OCI-LY1 (cell line): ENCODE measurements at regions not wholly inside any gene's neighbourhood (a gene's known extent, or its start where the extent isn't known, plus 50 kb on each side); places are given as distances from the start of the nearest gene placed in this dataset.

Source experiments
- H2AFZ ChIP-seq: fragments of 200-600 bp; sonication (generic), shearing (Covaris generic); 2 replicates; pipeline ENCODE4 v1.6.0; 2014; ENCODE audit warnings: antibody characterized with exemption, mild to moderate bottlenecking, low read length
- H3F3A ChIP-seq: fragments of 200-600 bp; sonication (generic), shearing (Covaris generic); 2 replicates; pipeline ENCODE4 v1.6.0; 2014; ENCODE audit warnings: mild to moderate bottlenecking, antibody characterized with exemption, low read length, moderate library complexity; ENCODE audit not compliant: insufficient read depth
- H3K27ac ChIP-seq: fragments of 200-600 bp; sonication (generic); 2 replicates; pipeline ENCODE4 v1.5.1; 2014; ENCODE audit warnings: low read length, mixed run types, mild to moderate bottlenecking, low read depth; ENCODE audit not compliant: poor library complexity, severe bottlenecking
- H3K27me3 ChIP-seq: fragments of 200-600 bp; sonication (generic); 2 replicates; pipeline ENCODE4 v1.6.0; 2014; ENCODE audit warnings: antibody characterized with exemption, mild to moderate bottlenecking, low read length, moderate library complexity; ENCODE audit not compliant: insufficient read depth
- H3K36me3 ChIP-seq: fragments of 200-600 bp; sonication (generic); 2 replicates; pipeline ENCODE4 v1.6.1; 2014; ENCODE audit warnings: mild to moderate bottlenecking, antibody characterized with exemption, low read length, moderate library complexity, mixed read lengths; ENCODE audit not compliant: insufficient read depth
- H3K4me1 ChIP-seq: fragments of 200-600 bp; sonication (generic); 2 replicates; pipeline ENCODE4 v1.5.1; 2014; ENCODE audit warnings: mild to moderate bottlenecking, low read length, moderate library complexity; ENCODE audit not compliant: insufficient read depth, severe bottlenecking
- H3K4me2 ChIP-seq: fragments of 200-600 bp; sonication (generic), shearing (Covaris generic); 2 replicates; pipeline ENCODE4 v1.6.1; 2014; ENCODE audit warnings: low read length
- H3K4me3 ChIP-seq: fragments of 200-600 bp; sonication (generic); 2 replicates; pipeline ENCODE4 v1.5.1; 2014; ENCODE audit warnings: low read length, low read depth, mild to moderate bottlenecking, mixed read lengths; ENCODE audit not compliant: poor library complexity, severe bottlenecking
- H3K79me2 ChIP-seq: fragments of 200-600 bp; shearing (Covaris generic); 2 replicates; pipeline ENCODE4 v1.6.1; 2016; ENCODE audit warnings: mixed run types, low read length, mixed read lengths; ENCODE audit not compliant: insufficient read depth
- H3K9ac ChIP-seq: fragments of 200-600 bp; sonication (generic), shearing (Covaris generic); 2 replicates; pipeline ENCODE4 v1.6.1; 2014; ENCODE audit warnings: mild to moderate bottlenecking, low read length, mixed read lengths
- H3K9me2 ChIP-seq: fragments of 200-600 bp; sonication (generic), shearing (Covaris generic); 2 replicates; pipeline ENCODE4 v1.6.1; 2014; ENCODE audit warnings: low read depth, mild to moderate bottlenecking, low read length, mixed read lengths
- H3K9me3 ChIP-seq: fragments of 200-600 bp; shearing (Covaris generic); 2 replicates; pipeline ENCODE4 v1.6.1; 2014; ENCODE audit warnings: low read length, mixed read lengths
- H4K20me1 ChIP-seq: fragments of 200-600 bp; sonication (generic), shearing (Covaris generic); 2 replicates; pipeline ENCODE4 v1.6.0; 2016; ENCODE audit warnings: mild to moderate bottlenecking, low read length; ENCODE audit not compliant: insufficient read depth
- EZH2 ChIP-seq: fragments of 200-600 bp; sonication (generic), shearing (Covaris generic); IDR thresholded peaks from 2 replicates; pipeline ENCODE4 v1.8.0; 2017; ENCODE audit warnings: borderline replicate concordance, mixed run types, mild to moderate bottlenecking, antibody characterized with exemption, low read length, moderate library complexity, mixed read lengths
- TF ChIP-seq, protein P1 (sequence below): fragments of 200-600 bp; sonication (generic), shearing (Covaris generic); IDR thresholded peaks from 2 replicates; pipeline ENCODE4 v1.5.1; 2017; ENCODE audit warnings: mild to moderate bottlenecking, antibody characterized with exemption, low read length, moderate library complexity, mixed read lengths

GRCh38 chr9:80157561-80157983, 585.8 kb downstream of the TLE4 start:
- Histone ChIP-seq H3K27me3 (no peaks in the 10 kb centered on the region), H3K4me1 (no peaks in the 10 kb centered on the region), H3K27ac (no peak overlapping the region), H2AFZ (no peak overlapping the region), H3K36me3 (no peaks in the 10 kb centered on the region), H3K79me2 (no peaks in the 10 kb centered on the region), H3K4me3 (no peak overlapping the region), H3K4me2 (no peak overlapping the region), H3K9me2 (no peaks in the 10 kb centered on the region), H3K9me3 (no peaks in the 10 kb centered on the region), H4K20me1 (no peaks in the 10 kb centered on the region), H3F3A (no peaks in the 10 kb centered on the region), H3K9ac (no peak overlapping the region)
- TF ChIP-seq EZH2 = no peak
- TF ChIP-seq, protein P1, sequence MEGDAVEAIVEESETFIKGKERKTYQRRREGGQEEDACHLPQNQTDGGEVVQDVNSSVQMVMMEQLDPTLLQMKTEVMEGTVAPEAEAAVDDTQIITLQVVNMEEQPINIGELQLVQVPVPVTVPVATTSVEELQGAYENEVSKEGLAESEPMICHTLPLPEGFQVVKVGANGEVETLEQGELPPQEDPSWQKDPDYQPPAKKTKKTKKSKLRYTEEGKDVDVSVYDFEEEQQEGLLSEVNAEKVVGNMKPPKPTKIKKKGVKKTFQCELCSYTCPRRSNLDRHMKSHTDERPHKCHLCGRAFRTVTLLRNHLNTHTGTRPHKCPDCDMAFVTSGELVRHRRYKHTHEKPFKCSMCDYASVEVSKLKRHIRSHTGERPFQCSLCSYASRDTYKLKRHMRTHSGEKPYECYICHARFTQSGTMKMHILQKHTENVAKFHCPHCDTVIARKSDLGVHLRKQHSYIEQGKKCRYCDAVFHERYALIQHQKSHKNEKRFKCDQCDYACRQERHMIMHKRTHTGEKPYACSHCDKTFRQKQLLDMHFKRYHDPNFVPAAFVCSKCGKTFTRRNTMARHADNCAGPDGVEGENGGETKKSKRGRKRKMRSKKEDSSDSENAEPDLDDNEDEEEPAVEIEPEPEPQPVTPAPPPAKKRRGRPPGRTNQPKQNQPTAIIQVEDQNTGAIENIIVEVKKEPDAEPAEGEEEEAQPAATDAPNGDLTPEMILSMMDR = no peak

- Histone ChIP-seq H3K9me3 (no peaks in the 10 kb centered on the region), H3K9me2 (no peaks in the 10 kb centered on the region), H3K4me2 (no peak overlapping the region), H3F3A (no peaks in the 10 kb centered on the region), H3K36me3 (no peaks in the 10 kb centered on the region), H3K9ac (no peak overlapping the region), H4K20me1 (no peaks in the 10 kb centered on the region), H3K4me1 (no peaks in the 10 kb centered on the region), H3K27me3 (no peaks in the 10 kb centered on the region), H3K4me3 (no peak overlapping the region), H3K79me2 (no peaks in the 10 kb centered on the region), H3K27ac (no peak overlapping the region), H2AFZ (no peak overlapping the region)
- TF ChIP-seq, protein P1 = no peak
- no peak for TF ChIP-seq EZH2
Measured at GRCh38 chr9:80156756-80157472, 585.1 kb downstream of the TLE4 start.

GRCh38 chr9:80156262-80156661, 584.5 kb downstream of the TLE4 start:
- no peaks in the 10 kb centered on the region for H3K9me3 ChIP-seq
- H3K79me2 ChIP-seq = no peaks in the 10 kb centered on the region
- no peak overlapping the region for H3K4me2 ChIP-seq
- TF ChIP-seq EZH2 = no peak
- TF ChIP-seq, protein P1 = no peak
- no peak overlapping the region for H3K4me3 ChIP-seq
- no peaks in the 10 kb centered on the region for H3K27me3 ChIP-seq
- no peak overlapping the region for H2AFZ ChIP-seq
- no peak overlapping the region for H3K27ac ChIP-seq
- H3K36me3 ChIP-seq = no peaks in the 10 kb centered on the region
- no peak overlapping the region for H3K9ac ChIP-seq
- no peaks in the 10 kb centered on the region for H3K9me2 ChIP-seq
- no peaks in the 10 kb centered on the region for H3K4me1 ChIP-seq
- no peaks in the 10 kb centered on the region for H4K20me1 ChIP-seq
- no peaks in the 10 kb centered on the region for H3F3A ChIP-seq
